GM12892 (cell line): ENCODE measurements at regions not wholly inside any gene's neighbourhood (a gene's known extent, or its start where the extent isn't known, plus 50 kb on each side); places are given as distances from the start of the nearest gene placed in this dataset.
"Not testable (repeated sequence)": the region's sequence is repeated elsewhere in the genome, so short reads cannot be mapped to it uniquely, and the experiment has no call there.

ENCODE experiments used
- POLR2A ChIP-seq: IDR thresholded peaks from 2 replicates; pipeline ENCODE4 v1.6.1; 2011; ENCODE audit warnings: low read depth, low read length, control low read depth
- POLR2AphosphoS5 ChIP-seq: IDR thresholded peaks from 2 replicates; pipeline ENCODE4 v1.6.1; 2011; ENCODE audit warnings: low read depth, low read length, control low read depth

DNA sequence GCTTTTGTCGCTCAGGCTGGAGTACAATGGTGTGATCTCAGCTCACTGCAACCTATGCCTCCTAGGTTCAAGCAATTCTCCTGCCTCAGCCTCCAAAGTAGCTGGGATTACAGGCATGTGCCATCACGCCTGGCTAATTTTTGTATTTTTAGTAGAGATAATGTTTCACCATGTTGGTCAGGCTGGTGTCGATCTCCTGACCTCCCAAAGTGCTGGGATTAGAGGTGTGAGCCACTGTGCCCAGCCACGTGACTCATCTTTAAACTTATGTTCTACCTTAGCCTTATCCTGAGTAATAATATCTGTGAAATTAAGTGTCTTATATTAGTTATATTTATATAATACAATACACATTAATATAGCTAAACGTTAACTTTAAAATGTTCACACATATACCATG lies 101.2 kb upstream of the CADM1 start:
- not testable (repeated sequence) for TF ChIP-seq POLR2AphosphoS5, POLR2A
